GM12892 (cell line): ENCODE measurements at regions not wholly inside any gene's neighbourhood (a gene's known extent, or its start where the extent isn't known, plus 50 kb on each side); places are given as distances from the start of the nearest gene placed in this dataset.

ENCODE experiments used
- POLR2A ChIP-seq: IDR thresholded peaks from 2 replicates; pipeline ENCODE4 v1.6.1; 2011; ENCODE audit warnings: low read depth, low read length, control low read depth
- POLR2AphosphoS5 ChIP-seq: IDR thresholded peaks from 2 replicates; pipeline ENCODE4 v1.6.1; 2011; ENCODE audit warnings: low read depth, low read length, control low read depth
- TAF1 ChIP-seq: IDR thresholded peaks from 2 replicates; pipeline ENCODE4 v1.6.1; 2011; ENCODE audit warnings: low read depth, mild to moderate bottlenecking, control low read depth, low read length, borderline replicate concordance

- TF ChIP-seq POLR2AphosphoS5, result no peak
- no peak for TF ChIP-seq TAF1
- no peak for TF ChIP-seq POLR2A
These were observed 121.1 kb downstream of the WDR11 start for GRCh38 chr10:120972259-120972658.
